ENCODE measurements at regions not wholly inside any gene's neighbourhood (a gene's known extent, or its start where the extent isn't known, plus 50 kb on each side); places are given as distances from the start of the nearest gene placed in this dataset.
"Not testable (repeated sequence)": the region's sequence is repeated elsewhere in the genome, so short reads cannot be mapped to it uniquely, and the experiment has no call there.

- no peak for DNase-seq (ENCODE audit: low spot score)
- ATAC-seq = peak; percentile 18
- intact Hi-C loops (cut with DNase I) = no loop called here
These were observed 99.9 kb upstream of the ZNF236 start for GRCh38 chr18:76722224-76723061.

DNA sequence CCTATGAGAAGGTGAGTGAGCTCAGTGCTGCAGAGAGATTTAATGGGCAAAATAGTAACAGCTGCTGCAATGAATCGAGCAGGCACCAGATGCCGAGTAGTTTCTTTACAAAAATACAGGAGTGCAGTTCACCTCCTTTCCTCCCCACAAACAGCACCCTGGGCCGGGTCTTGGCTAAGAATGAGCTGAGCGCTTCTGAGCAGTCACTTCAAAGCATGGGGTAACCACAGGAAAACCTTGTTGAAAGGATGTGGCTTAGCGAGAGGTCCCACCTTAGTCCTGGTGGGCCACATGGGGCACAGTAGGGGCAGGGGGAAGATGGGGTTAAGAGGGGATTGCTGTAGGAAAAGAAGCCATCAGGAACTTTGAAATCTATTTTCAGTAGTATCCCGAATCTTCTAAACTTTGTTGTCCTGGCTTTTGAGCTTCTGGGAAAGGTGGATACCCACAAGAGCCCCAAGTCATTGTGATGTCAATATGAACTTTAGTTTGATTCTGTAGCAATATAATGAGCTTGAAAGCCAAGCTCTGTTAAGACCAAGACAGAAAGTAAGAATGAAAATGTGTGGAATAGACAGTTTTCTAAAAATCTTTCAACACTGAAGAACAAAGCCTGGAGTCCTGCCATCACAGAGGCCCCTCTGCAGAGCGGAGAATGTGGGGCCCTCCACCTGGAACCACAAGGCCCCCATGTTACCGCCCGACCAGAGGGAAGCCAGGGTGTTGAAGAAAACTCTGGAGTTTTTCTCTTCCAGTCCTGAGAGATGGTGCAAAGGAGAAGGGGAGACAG, 101.0 kb upstream of the ZNF236 start:
- ATAC-seq (no peak), DNase-seq (ENCODE audit: low spot score) (no peak)
- intact Hi-C loops (cut with DNase I) = no loop called here

DNA sequence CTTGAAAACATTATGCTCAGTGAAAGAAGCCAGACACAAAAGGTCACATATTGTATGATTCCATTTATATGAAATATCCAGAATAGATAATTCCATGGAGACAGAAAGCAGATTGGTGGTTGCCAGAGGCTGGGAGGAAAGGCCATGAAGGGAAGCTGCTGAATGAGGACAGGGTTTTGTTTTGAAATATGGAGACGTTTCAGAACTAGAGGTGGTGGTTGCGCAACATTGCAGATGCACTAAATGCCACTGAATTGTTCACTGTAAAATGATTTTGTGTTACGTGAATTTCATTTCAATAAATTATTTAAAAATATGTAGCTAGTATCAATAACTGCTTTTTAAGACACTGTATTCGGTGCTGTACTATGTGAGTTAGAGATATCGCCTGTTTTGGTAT, 101.7 kb upstream of the ZNF236 start:
- intact Hi-C loops (cut with DNase I) = no loop called here
- ATAC-seq = peak; percentile 73
- DNase-seq (ENCODE audit: low spot score) = no peak

DNA sequence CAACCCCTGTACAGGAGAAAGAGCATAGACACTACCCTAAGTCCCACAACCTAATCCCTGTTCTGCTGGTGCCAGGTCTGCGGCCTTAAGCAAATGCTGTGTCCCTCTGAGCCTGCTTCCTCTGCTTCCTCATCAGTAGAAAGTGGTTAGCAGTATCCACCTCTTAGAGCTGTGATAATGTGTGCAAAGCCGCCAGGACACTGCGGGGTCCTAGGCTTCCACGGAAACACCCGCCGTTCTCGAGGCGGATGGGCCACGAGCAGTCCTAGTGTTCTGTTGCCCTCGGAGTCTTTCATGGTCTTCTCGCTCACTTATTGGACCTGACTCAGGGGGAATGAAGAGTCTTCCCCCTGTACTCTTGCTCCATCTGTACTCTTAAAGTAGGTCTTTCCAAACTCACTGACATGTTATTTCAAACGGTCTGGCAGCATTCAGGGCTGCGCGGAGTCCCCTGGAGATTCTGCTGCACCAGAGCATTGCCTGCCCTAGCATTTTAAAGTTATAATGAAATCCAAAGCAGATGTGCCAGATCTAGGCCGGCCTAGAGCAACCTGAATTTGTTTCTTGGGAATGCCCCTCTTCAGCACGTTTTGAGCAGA, 107.2 kb upstream of the ZNF236 start:
- peak; percentile 78 for ATAC-seq
- no peak for DNase-seq (ENCODE audit: low spot score)
- intact Hi-C loops (cut with DNase I) = no loop called here

- intact Hi-C loops (cut with DNase I) = no loop called here
These were observed 108.9 kb upstream of the ZNF236 start for GRCh38 chr18:76713432-76713831.

GRCh38 chr18:76712511-76713140, 109.7 kb upstream of the ZNF236 start:
- no peak for ATAC-seq
- intact Hi-C loops (cut with DNase I) = no loop called here
- DNase-seq (ENCODE audit: low spot score) = no peak

More at GRCh38 chr18:76713432-76713831, 108.9 kb upstream of the ZNF236 start:
- ATAC-seq (no peak), DNase-seq (ENCODE audit: low spot score) (no peak)

GRCh38 chr18:76710646-76711520, 111.5 kb upstream of the ZNF236 start:
- no peak for DNase-seq (ENCODE audit: low spot score)
- intact Hi-C loops (cut with DNase I) = no loop called here
- ATAC-seq = no peak

- ATAC-seq (peak; percentile 90), DNase-seq (ENCODE audit: low spot score) (peak; percentile 81)
- intact Hi-C loops (cut with DNase I) = no loop called here
These were observed 112.4 kb upstream of the ZNF236 start for GRCh38 chr18:76709659-76710645.

DNA sequence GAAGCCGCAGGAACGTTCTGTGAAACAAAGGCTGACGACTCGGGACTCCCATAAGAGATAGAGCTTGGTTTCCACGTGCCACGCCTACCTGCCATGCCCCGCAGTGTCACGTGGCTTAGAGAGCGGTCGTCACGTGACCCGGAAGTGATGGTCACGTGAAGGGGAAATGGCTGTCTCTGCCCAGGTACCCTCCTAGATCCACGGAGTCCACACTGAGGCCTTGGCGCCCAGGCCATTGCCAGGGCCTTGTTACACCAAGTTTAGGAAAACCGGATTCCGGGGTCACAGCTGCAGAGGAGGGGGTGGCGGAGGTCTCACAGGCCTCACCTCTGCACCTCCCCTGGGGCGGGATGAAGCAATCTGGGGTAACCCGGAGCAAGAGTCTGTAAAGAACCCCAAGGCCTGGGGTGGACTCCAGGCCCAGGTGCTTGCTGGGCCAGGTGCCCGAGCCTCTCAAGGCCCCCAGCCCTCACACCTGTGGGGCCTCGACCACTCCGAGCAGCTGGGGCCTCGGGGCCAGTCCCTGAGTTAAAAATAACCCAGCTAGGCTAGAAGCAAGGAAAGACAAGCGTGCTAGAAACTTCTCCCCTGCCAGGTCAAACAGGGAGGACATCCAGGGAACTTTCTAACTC, 113.5 kb upstream of the ZNF236 start:
- ATAC-seq (no peak), DNase-seq (ENCODE audit: low spot score) (no peak)
- intact Hi-C loops (cut with DNase I) = no loop called here

DNA sequence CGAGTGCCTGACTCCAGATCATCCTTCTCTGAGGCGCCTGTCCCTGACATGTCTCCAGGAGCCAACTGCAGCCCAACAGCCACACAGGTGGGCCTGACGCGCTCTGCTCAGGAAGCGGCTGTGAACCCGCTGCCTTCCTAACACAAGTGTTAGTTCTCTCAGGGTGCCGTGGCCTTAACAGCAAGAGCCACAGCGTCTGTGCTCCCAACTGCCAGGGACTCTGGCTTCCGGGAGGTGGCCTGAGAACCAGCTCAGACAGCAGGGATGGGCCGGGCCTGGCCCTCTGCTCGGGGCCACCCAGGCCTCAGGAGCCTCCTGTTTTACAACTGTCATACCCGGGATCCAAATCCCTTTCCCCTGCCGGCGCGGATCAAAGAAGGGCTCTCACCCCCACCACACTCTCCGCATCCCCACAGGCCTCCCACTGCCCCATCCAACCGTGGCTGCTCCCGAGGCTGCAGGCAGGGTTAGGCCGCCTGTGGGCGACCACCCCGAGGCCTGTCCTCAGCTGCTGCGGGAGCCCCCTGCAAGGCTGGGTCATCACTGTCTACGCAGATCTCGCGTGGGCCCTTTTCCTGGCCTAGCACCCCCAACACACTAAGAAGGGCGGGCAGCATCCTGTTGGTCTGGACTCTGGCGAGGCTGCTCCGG, 114.2 kb upstream of the ZNF236 start:
- intact Hi-C loops (cut with DNase I) = no loop called here
- no peak for ATAC-seq
- no peak for DNase-seq (ENCODE audit: low spot score)

GRCh38 chr18:76707534-76707933, 114.8 kb upstream of the ZNF236 start:
- ATAC-seq = no peak
- DNase-seq (ENCODE audit: low spot score) = no peak
- intact Hi-C loops (cut with DNase I) = no loop called here

- DNase-seq (ENCODE audit: low spot score) = peak; percentile 27
- intact Hi-C loops (cut with DNase I) = not testable (repeated sequence)
These were observed 117.8 kb upstream of the ZNF236 start for GRCh38 chr18:76704589-76704988.

DNA sequence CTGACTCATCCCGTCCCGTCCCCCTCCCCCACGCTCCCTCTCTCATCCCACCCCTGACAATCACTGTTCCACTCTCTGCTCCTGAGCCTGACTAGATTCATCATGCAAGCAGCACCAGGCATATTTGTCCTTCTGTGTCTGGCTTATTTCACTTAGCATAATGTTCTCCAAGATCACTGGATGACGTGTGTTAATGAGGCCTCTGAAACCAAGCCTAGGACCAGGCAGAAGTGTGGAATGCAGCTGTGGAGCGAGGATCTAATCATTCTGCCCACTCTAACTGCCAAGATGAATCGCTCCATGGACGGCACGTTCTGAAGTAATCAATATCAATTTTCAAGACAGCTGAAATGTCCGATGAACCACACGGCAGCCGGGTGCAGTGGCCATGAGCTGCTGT, 122.4 kb upstream of the ZNF236 start:
- no peak for DNase-seq (ENCODE audit: low spot score)
- intact Hi-C loops (cut with DNase I) = loop anchor here (1.0 kb wide), 1 partner anchor 294 kb away; no protein-coding TSS in a partner anchor
- no peak for ATAC-seq

More at GRCh38 chr18:76704589-76704988, 117.8 kb upstream of the ZNF236 start:
- ATAC-seq = not testable (repeated sequence)

GRCh38 chr18:76697441-76697901, 124.9 kb upstream of the ZNF236 start:
- intact Hi-C loops (cut with DNase I) = no loop called here
- ATAC-seq (peak; percentile 80), DNase-seq (ENCODE audit: low spot score) (peak; percentile 53)

DNA sequence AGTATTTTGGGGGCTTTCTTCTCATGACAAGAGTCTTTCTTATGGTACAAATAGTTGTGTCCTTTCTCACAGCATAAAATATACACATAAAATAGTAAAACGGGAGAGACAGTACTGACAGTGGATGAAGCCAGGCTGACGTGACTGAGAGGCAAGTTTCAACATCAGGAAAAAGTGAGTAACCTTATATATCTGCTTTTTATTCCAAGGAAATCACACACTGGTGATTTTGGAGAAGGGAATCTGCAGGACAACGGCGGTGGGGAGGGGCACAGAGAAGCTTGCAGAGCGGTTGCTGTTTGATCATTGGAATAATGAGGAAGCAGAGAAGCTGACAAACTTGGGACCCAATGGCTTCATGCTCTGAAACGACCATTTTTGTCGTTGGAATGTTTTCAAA, 130.6 kb upstream of the ZNF236 start:
- ATAC-seq (no peak), DNase-seq (ENCODE audit: low spot score) (peak; percentile 31)
- intact Hi-C loops (cut with DNase I) = no loop called here

DNA sequence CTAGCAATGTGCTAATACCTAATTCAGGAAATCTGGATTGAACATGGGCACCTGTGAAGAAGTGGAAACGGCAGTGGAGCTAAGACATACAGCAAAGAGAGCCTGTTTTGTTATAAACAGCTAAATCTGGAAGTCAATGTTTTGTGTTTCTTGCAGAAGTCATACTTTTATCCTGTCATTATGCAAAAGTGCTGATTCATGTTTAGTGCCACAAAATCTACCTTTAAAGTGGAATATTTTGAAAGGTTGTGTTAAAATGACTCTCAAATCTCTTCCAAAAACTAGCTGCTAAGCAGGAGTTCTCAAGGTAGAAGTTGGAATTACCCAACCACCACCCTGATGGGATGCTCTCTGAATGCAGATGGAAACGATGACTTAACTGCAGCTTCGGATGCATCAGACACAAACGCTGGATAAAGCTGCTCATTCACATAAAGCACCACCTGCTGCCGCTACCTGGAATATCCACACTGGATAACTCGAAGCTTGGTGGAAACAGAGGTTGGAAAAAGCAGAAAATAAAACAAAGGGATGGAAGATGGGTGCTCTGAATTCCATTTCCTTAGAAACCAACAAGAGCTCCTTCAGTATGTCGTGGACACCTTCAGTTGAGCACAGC, 132.6 kb upstream of the ZNF236 start:
- ATAC-seq (no peak), DNase-seq (ENCODE audit: low spot score) (no peak)
- intact Hi-C loops (cut with DNase I) = loop anchor here (10.0 kb wide), 1 partner anchor 295 kb away; no protein-coding TSS in a partner anchor
